AG04450 (cell line): ENCODE measurements at regions not wholly inside any gene's neighbourhood (a gene's known extent, or its start where the extent isn't known, plus 50 kb on each side); places are given as distances from the start of the nearest gene placed in this dataset.

Experiments
- CTCF ChIA-PET: fragments of 300-600, 350-600 bp; formaldehyde crosslinking; extraction: SDS; loops from one replicate; lab custom pipeline; 2022; ENCODE audit warnings: antibody characterized with exemption, inconsistent platforms; lab: Charles Lee
- POLR2A ChIA-PET: fragments of 350-600 bp; formaldehyde crosslinking; extraction: SDS; loops from one replicate; lab custom pipeline; 2021; ENCODE audit warnings: antibody characterized with exemption, inconsistent platforms; lab: Yijun Ruan, JAX
- DNase-seq: peaks from one replicate; pipeline ENCODE4 v3.0.0-alpha.2; 2011; ENCODE audit warnings: low read depth, low spot score
- H3K27ac ChIP-seq: one replicate; pipeline ENCODE4 v1.5.1; 2012; ENCODE audit warnings: low read depth, low read length, control low read depth
- H3K27me3 ChIP-seq: one replicate; pipeline ENCODE4 v1.6.0; 2012; ENCODE audit warnings: low read length; ENCODE audit not compliant: control insufficient read depth, insufficient read depth
- H3K4me3 ChIP-seq: 2 replicates; pipeline ENCODE4 v1.5.1; 2011; ENCODE audit warnings: mild to moderate bottlenecking, low read depth, low read length, control low read depth
- H3K9me3 ChIP-seq: 2 replicates; pipeline ENCODE4 v1.5.1; 2012; ENCODE audit warnings: low read length; ENCODE audit not compliant: control insufficient read depth, insufficient read depth
- TF ChIP-seq, protein P1 (sequence below): IDR thresholded peaks from 2 replicates; pipeline ENCODE4 v1.5.1; 2011; ENCODE audit warnings: low read depth, low read length, control low read depth, inconsistent platforms

DNA sequence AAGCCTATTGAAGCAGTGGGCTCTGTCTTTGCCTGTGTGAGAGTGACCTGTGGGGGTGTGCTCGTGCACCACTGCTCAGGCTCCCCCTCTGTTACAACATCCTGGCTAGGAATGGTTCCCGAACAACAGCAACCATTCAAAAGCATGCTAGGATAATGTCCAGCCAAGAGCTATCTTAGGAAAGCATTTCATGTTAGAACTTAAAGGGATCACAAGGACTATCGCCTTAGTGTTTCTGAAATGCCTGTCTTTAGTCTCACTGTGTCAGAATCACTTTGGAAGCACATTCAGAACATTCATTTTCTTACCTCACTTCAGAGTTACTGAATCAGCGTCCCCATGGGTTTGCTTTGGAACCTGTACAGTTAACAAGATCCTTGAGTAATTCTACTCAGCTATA is 134.9 kb upstream of the DSEL start:
- POLR2A ChIA-PET, result no interaction called here
- Histone ChIP-seq H3K27ac (no peak overlapping the region), H3K9me3 (no peaks in the 10 kb centered on the region), H3K27me3 (no peaks in the 10 kb centered on the region), H3K4me3 (no peak overlapping the region)
- no peak for DNase-seq
- CTCF ChIA-PET, result interaction anchor here (0.6 kb wide), 1 partner anchor 1009 kb away, joined by 3 read pairs; no protein-coding TSS in a partner anchor
- TF ChIP-seq, protein P1, sequence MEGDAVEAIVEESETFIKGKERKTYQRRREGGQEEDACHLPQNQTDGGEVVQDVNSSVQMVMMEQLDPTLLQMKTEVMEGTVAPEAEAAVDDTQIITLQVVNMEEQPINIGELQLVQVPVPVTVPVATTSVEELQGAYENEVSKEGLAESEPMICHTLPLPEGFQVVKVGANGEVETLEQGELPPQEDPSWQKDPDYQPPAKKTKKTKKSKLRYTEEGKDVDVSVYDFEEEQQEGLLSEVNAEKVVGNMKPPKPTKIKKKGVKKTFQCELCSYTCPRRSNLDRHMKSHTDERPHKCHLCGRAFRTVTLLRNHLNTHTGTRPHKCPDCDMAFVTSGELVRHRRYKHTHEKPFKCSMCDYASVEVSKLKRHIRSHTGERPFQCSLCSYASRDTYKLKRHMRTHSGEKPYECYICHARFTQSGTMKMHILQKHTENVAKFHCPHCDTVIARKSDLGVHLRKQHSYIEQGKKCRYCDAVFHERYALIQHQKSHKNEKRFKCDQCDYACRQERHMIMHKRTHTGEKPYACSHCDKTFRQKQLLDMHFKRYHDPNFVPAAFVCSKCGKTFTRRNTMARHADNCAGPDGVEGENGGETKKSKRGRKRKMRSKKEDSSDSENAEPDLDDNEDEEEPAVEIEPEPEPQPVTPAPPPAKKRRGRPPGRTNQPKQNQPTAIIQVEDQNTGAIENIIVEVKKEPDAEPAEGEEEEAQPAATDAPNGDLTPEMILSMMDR, result no peak

DNA sequence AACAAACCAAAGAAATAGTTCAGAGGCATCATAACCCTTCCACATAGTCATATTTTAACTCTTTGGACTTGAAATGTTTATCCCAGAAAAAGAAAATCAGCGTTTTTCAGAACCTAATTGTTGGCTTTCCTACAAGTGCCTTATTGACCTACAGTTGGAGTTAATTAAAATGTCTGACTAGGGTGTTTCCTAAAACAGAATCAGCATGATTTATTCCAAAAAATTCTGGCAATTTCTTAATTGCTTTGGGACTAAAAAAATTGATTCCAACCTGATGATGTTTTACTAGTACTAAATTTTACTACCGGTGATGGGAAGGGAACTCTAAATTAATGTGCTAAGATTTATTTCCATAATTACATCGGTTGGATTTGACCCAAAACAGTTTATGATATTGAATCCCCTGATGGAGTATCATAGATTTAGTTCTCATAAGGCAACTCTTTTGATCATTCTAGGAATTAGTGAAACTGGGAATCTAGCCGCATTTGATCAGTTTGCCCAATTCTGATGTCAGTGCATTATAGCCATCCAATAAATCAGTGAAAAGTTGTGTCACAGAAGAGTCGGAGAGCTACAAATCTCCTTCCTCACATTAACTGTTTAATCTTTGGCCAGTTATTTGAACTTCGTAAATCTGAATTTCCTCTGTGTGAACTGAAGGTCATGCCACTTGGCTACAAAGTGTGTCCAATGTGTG is 134.3 kb upstream of the DSEL start:
- H3K4me3 ChIP-seq, result no peak overlapping the region
- no peaks in the 10 kb centered on the region for H3K9me3 ChIP-seq
- H3K27me3 ChIP-seq, result no peaks in the 10 kb centered on the region
- ChIA-PET POLR2A (no interaction called here), CTCF (no interaction called here)
- no peak overlapping the region for H3K27ac ChIP-seq
- TF ChIP-seq, protein P1, result no peak
- no peak for DNase-seq

DNA sequence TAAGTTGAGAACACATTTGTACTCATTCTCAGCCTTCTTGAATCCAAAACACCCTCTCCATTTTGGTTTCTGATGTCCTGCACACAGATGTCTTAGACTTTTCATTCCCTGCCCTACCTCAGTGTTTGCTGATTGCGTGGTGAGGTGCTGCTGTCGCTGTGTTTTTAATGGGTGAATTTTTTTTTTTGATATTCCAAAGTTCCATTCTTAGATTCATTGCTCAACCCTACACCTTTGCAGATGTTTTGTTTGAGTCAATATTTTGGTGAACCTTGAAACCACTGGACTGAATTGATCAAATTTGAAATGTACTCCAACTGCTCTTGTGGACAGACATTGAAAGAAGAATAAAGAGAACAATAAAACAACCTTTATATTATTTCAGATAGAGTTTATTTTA is 130.4 kb upstream of the DSEL start:
- no peak overlapping the region for H3K4me3 ChIP-seq
- POLR2A ChIA-PET, result interaction anchor here (0.6 kb wide), 1 partner anchor 439 kb away, joined by 3 read pairs; no protein-coding TSS in a partner anchor

DNA sequence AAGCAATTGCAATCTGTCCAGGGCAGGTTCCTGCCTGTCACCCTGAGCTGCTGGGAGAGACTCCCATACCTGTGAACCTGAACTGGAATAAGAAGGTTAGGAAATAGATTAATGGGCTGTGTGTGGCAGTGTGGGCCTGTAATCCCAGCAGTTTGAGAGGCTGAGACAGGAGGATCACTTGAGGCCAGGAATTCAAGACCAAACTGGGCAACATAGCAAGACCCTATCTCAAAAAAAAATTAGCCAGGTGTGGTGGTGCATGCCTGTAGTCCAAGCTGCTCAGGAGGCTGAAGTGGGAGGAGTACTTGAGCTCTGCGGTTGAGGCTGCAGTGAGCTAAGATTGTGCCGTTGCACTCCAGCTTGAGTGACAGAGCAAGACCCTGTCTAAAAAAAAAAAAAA is 127.7 kb upstream of the DSEL start:
- Histone ChIP-seq H3K27me3 (no peaks in the 10 kb centered on the region), H3K4me3 (no peak overlapping the region), H3K27ac (no peak overlapping the region), H3K9me3 (no peaks in the 10 kb centered on the region)
- DNase-seq, result no peak
- TF ChIP-seq, protein P1, result no peak
- POLR2A ChIA-PET, result no interaction called here
- CTCF ChIA-PET, result interaction anchor here (1.2 kb wide), 1 partner anchor 52 kb away, joined by 3 read pairs; no protein-coding TSS in a partner anchor

More for the DNA sequence above, 130.4 kb upstream of the DSEL start:
- Histone ChIP-seq H3K27me3 (no peaks in the 10 kb centered on the region), H3K9me3 (no peaks in the 10 kb centered on the region), H3K27ac (no peak overlapping the region)
- CTCF ChIA-PET, result no interaction called here
- DNase-seq, result no peak
- TF ChIP-seq, protein P1, result no peak

DNA sequence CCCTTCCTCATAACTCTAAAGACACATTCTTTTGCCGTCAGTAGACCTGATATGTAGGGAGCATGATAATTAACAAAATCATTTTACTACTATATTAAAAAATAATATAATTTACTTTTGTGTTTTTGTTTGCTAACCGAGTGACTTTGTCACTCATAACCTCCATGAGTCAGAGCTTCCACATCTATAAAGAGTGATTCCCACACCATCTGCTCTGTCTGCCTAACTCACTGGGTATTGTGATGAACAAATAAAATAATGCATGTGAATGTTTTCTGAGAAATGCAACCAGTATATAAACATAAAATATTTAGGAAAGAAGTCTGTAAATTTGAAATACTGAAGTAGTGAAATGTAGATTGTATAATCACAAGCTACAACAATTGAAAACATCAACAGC is 123.4 kb upstream of the DSEL start:
- POLR2A ChIA-PET, result no interaction called here
- H3K9me3 ChIP-seq, result peaks cover 3% of the 10 kb centered on the region; the same call in 1 of the 2 replicates
- H3K27me3 ChIP-seq, result no peaks in the 10 kb centered on the region
- CTCF ChIA-PET, result no interaction called here
- no peak overlapping the region for H3K27ac ChIP-seq
- no peak overlapping the region for H3K4me3 ChIP-seq
- DNase-seq, result no peak
- TF ChIP-seq, protein P1, result no peak
